ENCODE measurements at regions not wholly inside any gene's neighbourhood (a gene's known extent, or its start where the extent isn't known, plus 50 kb on each side); places are given as distances from the start of the nearest gene placed in this dataset.

DNA sequence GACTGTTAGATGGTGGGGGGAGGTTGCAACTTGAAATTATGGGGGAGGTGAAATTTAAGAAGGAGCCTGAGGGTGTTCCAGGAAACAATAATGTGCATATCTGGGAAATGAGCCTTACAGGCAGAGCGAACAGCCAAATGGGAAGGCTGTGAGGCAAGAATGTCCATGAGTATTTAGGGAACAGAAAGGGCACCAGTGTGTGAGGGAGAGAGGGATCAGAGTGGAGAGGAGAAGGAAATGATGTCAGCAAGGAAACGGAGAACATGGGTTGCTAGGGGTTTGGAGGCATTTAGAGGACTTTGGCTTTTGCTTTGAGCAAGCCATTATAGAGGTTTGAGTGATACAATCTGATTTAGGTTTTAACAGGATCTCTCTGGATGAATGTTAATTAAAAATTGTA, 285.4 kb downstream of the TLE4 start:
- H3K36me3 Mint-ChIP-seq = no peaks in the 10 kb centered on the region
- Histone ChIP-seq H3F3A (ENCODE audit: low read depth) (no peaks in the 10 kb centered on the region), H3K79me2 (ENCODE audit: low read depth) (no peaks in the 10 kb centered on the region), H3K4me1 (no peaks in the 10 kb centered on the region), H3K27me3 (no peaks in the 10 kb centered on the region), H2AFZ (replicated peaks) (no peak overlapping the region), H4K20me1 (ENCODE audit: low read depth) (no peaks in the 10 kb centered on the region), H3K36me3 (no peaks in the 10 kb centered on the region), H3K9me3 (ENCODE audit: low read depth) (no peaks in the 10 kb centered on the region), H3K4me3 (no peak overlapping the region), H3K27ac (no peak overlapping the region), H3K4me2 (no peak overlapping the region), H3K9ac (no peak overlapping the region)
- DNase-seq (ENCODE audit: low spot score) = no peak
- TF ChIP-seq EZH2phosphoT487 (IDR thresholded peaks at IDR 0.05) (no peak), EZH2 (IDR thresholded peaks at IDR 0.05) (no peak)
- TF ChIP-seq, protein P1, sequence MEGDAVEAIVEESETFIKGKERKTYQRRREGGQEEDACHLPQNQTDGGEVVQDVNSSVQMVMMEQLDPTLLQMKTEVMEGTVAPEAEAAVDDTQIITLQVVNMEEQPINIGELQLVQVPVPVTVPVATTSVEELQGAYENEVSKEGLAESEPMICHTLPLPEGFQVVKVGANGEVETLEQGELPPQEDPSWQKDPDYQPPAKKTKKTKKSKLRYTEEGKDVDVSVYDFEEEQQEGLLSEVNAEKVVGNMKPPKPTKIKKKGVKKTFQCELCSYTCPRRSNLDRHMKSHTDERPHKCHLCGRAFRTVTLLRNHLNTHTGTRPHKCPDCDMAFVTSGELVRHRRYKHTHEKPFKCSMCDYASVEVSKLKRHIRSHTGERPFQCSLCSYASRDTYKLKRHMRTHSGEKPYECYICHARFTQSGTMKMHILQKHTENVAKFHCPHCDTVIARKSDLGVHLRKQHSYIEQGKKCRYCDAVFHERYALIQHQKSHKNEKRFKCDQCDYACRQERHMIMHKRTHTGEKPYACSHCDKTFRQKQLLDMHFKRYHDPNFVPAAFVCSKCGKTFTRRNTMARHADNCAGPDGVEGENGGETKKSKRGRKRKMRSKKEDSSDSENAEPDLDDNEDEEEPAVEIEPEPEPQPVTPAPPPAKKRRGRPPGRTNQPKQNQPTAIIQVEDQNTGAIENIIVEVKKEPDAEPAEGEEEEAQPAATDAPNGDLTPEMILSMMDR (IDR thresholded peaks at IDR 0.05) = no peak
- no peak overlapping the region for H3K4me3 Mint-ChIP-seq
- H3K4me1 Mint-ChIP-seq = no peaks in the 10 kb centered on the region
- peaks cover 8% of the 10 kb centered on the region for H3K9me3 Mint-ChIP-seq
- H3K27me3 Mint-ChIP-seq (ENCODE audit: insufficient read depth, low read depth) = peaks cover 2% of the 10 kb centered on the region
- no peak overlapping the region for H3K27ac Mint-ChIP-seq

- Histone ChIP-seq H3K79me2 (ENCODE audit: low read depth) (no peaks in the 10 kb centered on the region), H3K9me3 (ENCODE audit: low read depth) (peaks cover 15% of the 10 kb centered on the region), H3K4me3 (no peak overlapping the region), H2AFZ (replicated peaks) (no peak overlapping the region), H3K27ac (no peak overlapping the region), H3K4me1 (peaks cover 12% of the 10 kb centered on the region), H3K36me3 (no peaks in the 10 kb centered on the region), H3F3A (ENCODE audit: low read depth) (no peaks in the 10 kb centered on the region), H3K4me2 (no peak overlapping the region), H4K20me1 (ENCODE audit: low read depth) (no peaks in the 10 kb centered on the region), H3K9ac (no peak overlapping the region), H3K27me3 (no peaks in the 10 kb centered on the region)
- no peak overlapping the region for H3K4me3 Mint-ChIP-seq
- peaks cover 4% of the 10 kb centered on the region for H3K36me3 Mint-ChIP-seq
- H3K9me3 Mint-ChIP-seq = peaks cover 35% of the 10 kb centered on the region
- no peak for TF ChIP-seq EZH2 (IDR thresholded peaks at IDR 0.05)
- TF ChIP-seq, protein P1 (IDR thresholded peaks at IDR 0.05) = no peak
- no peak for TF ChIP-seq EZH2phosphoT487 (IDR thresholded peaks at IDR 0.05)
- no peak for DNase-seq (ENCODE audit: low spot score)
- peaks cover 8% of the 10 kb centered on the region for H3K4me1 Mint-ChIP-seq
- peaks cover 7% of the 10 kb centered on the region for H3K27me3 Mint-ChIP-seq (ENCODE audit: insufficient read depth, low read depth)
- H3K27ac Mint-ChIP-seq = no peak overlapping the region
Observed at GRCh38 chr9:79847074-79847473, 275.3 kb downstream of the TLE4 start.

- Histone ChIP-seq H3K79me2 (ENCODE audit: low read depth) (no peaks in the 10 kb centered on the region), H3K27me3 (no peaks in the 10 kb centered on the region), H3K36me3 (no peaks in the 10 kb centered on the region), H2AFZ (replicated peaks) (no peak overlapping the region), H3K4me2 (no peak overlapping the region), H3K4me3 (no peak overlapping the region), H3K9me3 (ENCODE audit: low read depth) (no peaks in the 10 kb centered on the region), H3K4me1 (peaks cover 7% of the 10 kb centered on the region), H4K20me1 (ENCODE audit: low read depth) (no peaks in the 10 kb centered on the region), H3K9ac (no peak overlapping the region), H3K27ac (no peak overlapping the region), H3F3A (ENCODE audit: low read depth) (peaks cover 7% of the 10 kb centered on the region)
- TF ChIP-seq, protein P1 (IDR thresholded peaks at IDR 0.05) = no peak
- no peak for TF ChIP-seq EZH2 (IDR thresholded peaks at IDR 0.05)
- TF ChIP-seq EZH2phosphoT487 (IDR thresholded peaks at IDR 0.05) = no peak
- Mint-ChIP-seq H3K4me3 (no peak overlapping the region), H3K9me3 (peaks cover 8% of the 10 kb centered on the region), H3K27ac (no peak overlapping the region), H3K4me1 (no peaks in the 10 kb centered on the region), H3K27me3 (ENCODE audit: insufficient read depth, low read depth) (peaks cover 3% of the 10 kb centered on the region), H3K36me3 (no peaks in the 10 kb centered on the region)
- DNase-seq (ENCODE audit: low spot score) = no peak
Observed at GRCh38 chr9:79829566-79830302, 258.0 kb downstream of the TLE4 start.

Measured in neural progenitor cell (in vitro differentiated cells).